Trophoblast cell (in vitro differentiated cells and primary cell): ENCODE measurements at regions not wholly inside any gene's neighbourhood (a gene's known extent, or its start where the extent isn't known, plus 50 kb on each side); places are given as distances from the start of the nearest gene placed in this dataset.
A peak's percentile ranks its signal among the peaks of the same experiment; 100 is the strongest.

Experiments
- DNase-seq, 2 donors: peaks; one replicate each; pipeline ENCODE4 v3.0.0-alpha.2; 2016
- H2AFZ ChIP-seq: 2 replicates; pipeline ENCODE4 v1.6.1; 2013; ENCODE audit warnings: low read length, moderate library complexity, mild to moderate bottlenecking; ENCODE audit not compliant: insufficient read depth, poor library complexity
- H2AK5ac ChIP-seq: 2 replicates; pipeline ENCODE4 v1.6.1; 2013; ENCODE audit warnings: mild to moderate bottlenecking, low read length
- H2BK120ac ChIP-seq: 2 replicates; pipeline ENCODE4 v1.6.1; 2013; ENCODE audit warnings: low read length, mild to moderate bottlenecking, moderate library complexity; ENCODE audit not compliant: insufficient read depth, poor library complexity
- H2BK12ac ChIP-seq: 2 replicates; pipeline ENCODE4 v1.6.1; 2013; ENCODE audit warnings: mild to moderate bottlenecking, low read length, moderate library complexity
- H2BK5ac ChIP-seq: 2 replicates; pipeline ENCODE4 v1.6.1; 2013; ENCODE audit warnings: low read length, low read depth, moderate library complexity, mild to moderate bottlenecking; ENCODE audit not compliant: poor library complexity
- H3K14ac ChIP-seq: 2 replicates; pipeline ENCODE4 v1.6.1; 2013; ENCODE audit warnings: mild to moderate bottlenecking, low read length
- H3K18ac ChIP-seq: 2 replicates; pipeline ENCODE4 v1.6.1; 2013; ENCODE audit warnings: mild to moderate bottlenecking, low read length
- H3K23ac ChIP-seq: 2 replicates; pipeline ENCODE4 v1.6.1; 2013; ENCODE audit warnings: low read length
- H3K27ac ChIP-seq: 2 replicates; pipeline ENCODE4 v1.5.1; 2013; ENCODE audit warnings: low read depth, mild to moderate bottlenecking, inconsistent platforms, low read length, moderate library complexity
- H3K27me3 ChIP-seq: 2 replicates; pipeline ENCODE4 v1.6.1; 2013; ENCODE audit warnings: inconsistent platforms, mild to moderate bottlenecking, low read length, moderate library complexity; ENCODE audit not compliant: insufficient read depth
- H3K36me3 ChIP-seq, 2 experiments: 1 replicate in 1 of 2; 2 replicates in 1 of 2; pipeline ENCODE4 v1.6.1; 2013; ENCODE audit warnings: low read length in 2 of 2, mild to moderate bottlenecking in 2 of 2, moderate library complexity in 1 of 2; ENCODE audit not compliant: insufficient read depth in 2 of 2, control insufficient read depth in 1 of 2
- H3K4ac ChIP-seq: 2 replicates; pipeline ENCODE4 v1.6.1; 2013; ENCODE audit warnings: low read depth, mild to moderate bottlenecking, low read length, moderate library complexity
- H3K4me1 ChIP-seq, 2 experiments: 1 replicate in 1 of 2; 2 replicates in 1 of 2; pipeline ENCODE4 v1.6.1; 2013; ENCODE audit warnings: low read length in 2 of 2, mild to moderate bottlenecking in 2 of 2, moderate library complexity in 1 of 2; ENCODE audit not compliant: insufficient read depth in 2 of 2, control insufficient read depth in 1 of 2
- H3K4me2 ChIP-seq: 2 replicates; pipeline ENCODE4 v1.6.1; 2013; ENCODE audit warnings: inconsistent platforms, mild to moderate bottlenecking, low read length, moderate library complexity
- H3K4me3 ChIP-seq: 2 replicates; pipeline ENCODE4 v1.5.1; 2013; ENCODE audit warnings: mild to moderate bottlenecking, low read depth, low read length, inconsistent platforms
- H3K79me1 ChIP-seq: one replicate; pipeline ENCODE4 v1.6.1; 2013; ENCODE audit warnings: low read length
- H3K79me2 ChIP-seq: 2 replicates; pipeline ENCODE4 v1.6.1; 2013; ENCODE audit warnings: low read length, mild to moderate bottlenecking; ENCODE audit not compliant: control insufficient read depth, insufficient read depth, poor library complexity
- H3K9ac ChIP-seq: 2 replicates; pipeline ENCODE4 v1.6.1; 2013; ENCODE audit warnings: mild to moderate bottlenecking, low read length
- H3K9me3 ChIP-seq: 2 replicates; pipeline ENCODE4 v1.6.1; 2013; ENCODE audit warnings: low read depth, mild to moderate bottlenecking, control low read depth, inconsistent platforms, low read length; ENCODE audit not compliant: insufficient read depth
- H4K12ac ChIP-seq: 2 replicates; pipeline ENCODE4 v1.6.1; 2013; ENCODE audit warnings: low read depth, mild to moderate bottlenecking, low read length, moderate library complexity
- H4K8ac ChIP-seq: 2 replicates; pipeline ENCODE4 v1.6.1; 2013; ENCODE audit warnings: low read depth, mild to moderate bottlenecking, low read length, moderate library complexity
- H4K91ac ChIP-seq: one replicate; pipeline ENCODE4 v1.6.1; 2013; ENCODE audit warnings: low read depth, mild to moderate bottlenecking, low read length, moderate library complexity
- WGBS: extraction: QIAGEN DNeasy Blood & Tissue Kit; methylation state at CpG from one replicate; pipeline ENCODE4 v1.1.7; 2013; ENCODE audit warnings: missing lambda C conversion rate; ENCODE audit not compliant: insufficient read length, insufficient coverage; ENCODE audit errors: extremely low coverage; 5-methylcytosine and 5-hydroxymethylcytosine counted together

GRCh38 chr4:121269001-121269400, 104.9 kb upstream of the TNIP3 start:
- Histone ChIP-seq H3K18ac (no peak overlapping the region), H4K12ac (no peak overlapping the region), H3K79me2 (no peaks in the 10 kb centered on the region), H3K79me1 (peaks cover 3% of the 10 kb centered on the region), H3K9ac (no peak overlapping the region), H2AK5ac (no peak overlapping the region), H3K36me3 (no peaks in the 10 kb centered on the region), H3K23ac (no peak overlapping the region), H3K9me3 (no peaks in the 10 kb centered on the region), H3K27ac (no peak overlapping the region), H3K4me2 (no peak overlapping the region), H3K27me3 (no peaks in the 10 kb centered on the region), H2BK12ac (no peak overlapping the region), H2AFZ (no peak overlapping the region), H4K91ac (no peak overlapping the region), H3K4me3 (no peak overlapping the region), H2BK120ac (no peak overlapping the region), H3K14ac (no peak overlapping the region), H2BK5ac (no peak overlapping the region), H3K4me1 (peaks cover 4 to 6% of the 10 kb centered on the region in 2 experiments), H3K4ac (no peak overlapping the region), H4K8ac (no peak overlapping the region)
- DNase-seq: peak in 1 of 2 donors; percentile 57
- no CpG with 5 or more reads among the region's 1 CpG for WGBS

GRCh38 chr4:121266982-121267381, 102.9 kb upstream of the TNIP3 start:
- H2BK12ac ChIP-seq: no peak overlapping the region
- no peak overlapping the region for H3K27ac ChIP-seq
- peak in 1 of 2 donors; percentile 33 for DNase-seq
- H2BK120ac ChIP-seq: no peak overlapping the region
- no peaks in the 10 kb centered on the region for H3K9me3 ChIP-seq
- no peak overlapping the region for H2AK5ac ChIP-seq
- no peaks in the 10 kb centered on the region for H3K79me2 ChIP-seq
- H3K4me3 ChIP-seq: no peak overlapping the region
- H2BK5ac ChIP-seq: no peak overlapping the region
- H3K9ac ChIP-seq: no peak overlapping the region
- peaks cover 4 to 6% of the 10 kb centered on the region in 2 experiments for H3K4me1 ChIP-seq
- no peak overlapping the region for H3K4me2 ChIP-seq
- H2AFZ ChIP-seq: no peak overlapping the region
- no peaks in the 10 kb centered on the region for H3K36me3 ChIP-seq
- H4K8ac ChIP-seq: no peak overlapping the region
- H3K18ac ChIP-seq: no peak overlapping the region
- no peak overlapping the region for H4K91ac ChIP-seq
- no peak overlapping the region for H3K23ac ChIP-seq
- no peak overlapping the region for H3K14ac ChIP-seq
- no peak overlapping the region for H4K12ac ChIP-seq
- no peaks in the 10 kb centered on the region for H3K27me3 ChIP-seq
- no CpG with 5 or more reads among the region's 3 CpGs for WGBS
- peaks cover 3% of the 10 kb centered on the region for H3K79me1 ChIP-seq
- H3K4ac ChIP-seq: no peak overlapping the region

GRCh38 chr4:121256887-121257466, 92.9 kb upstream of the TNIP3 start:
- no peak overlapping the region for H4K8ac ChIP-seq
- DNase-seq: no peak
- H3K27ac ChIP-seq: no peak overlapping the region

GRCh38 chr4:121255986-121256750, 92.0 kb upstream of the TNIP3 start:
- Histone ChIP-seq H3K79me1 (no peaks in the 10 kb centered on the region), H4K12ac (no peak overlapping the region), H3K79me2 (no peaks in the 10 kb centered on the region), H2BK5ac (no peak overlapping the region), H4K91ac (no peak overlapping the region), H3K23ac (no peak overlapping the region), H2AFZ (no peak overlapping the region), H3K9me3 (no peaks in the 10 kb centered on the region), H3K36me3 (no peaks in the 10 kb centered on the region), H3K14ac (no peak overlapping the region), H3K18ac (no peak overlapping the region), H4K8ac (no peak overlapping the region), H3K27me3 (no peaks in the 10 kb centered on the region), H2AK5ac (no peak overlapping the region), H2BK120ac (no peak overlapping the region), H3K4ac (no peak overlapping the region), H2BK12ac (no peak overlapping the region), H3K4me3 (no peak overlapping the region), H3K9ac (no peak overlapping the region), H3K27ac (no peak overlapping the region), H3K4me2 (no peak overlapping the region), H3K4me1 (no peaks in the 10 kb centered on the region)
- no peak for DNase-seq

More at GRCh38 chr4:121256887-121257466, 92.9 kb upstream of the TNIP3 start:
- Histone ChIP-seq H3K4me2 (no peak overlapping the region), H3K79me1 (no peaks in the 10 kb centered on the region), H2AK5ac (no peak overlapping the region), H2BK5ac (no peak overlapping the region), H2AFZ (no peak overlapping the region), H3K18ac (no peak overlapping the region), H3K4me1 (no peaks in the 10 kb centered on the region), H3K23ac (no peak overlapping the region), H3K14ac (no peak overlapping the region), H4K12ac (no peak overlapping the region), H4K91ac (no peak overlapping the region), H3K4ac (no peak overlapping the region), H3K9me3 (no peaks in the 10 kb centered on the region), H3K79me2 (no peaks in the 10 kb centered on the region), H2BK12ac (no peak overlapping the region), H3K4me3 (no peak overlapping the region), H3K9ac (no peak overlapping the region), H3K36me3 (no peaks in the 10 kb centered on the region), H3K27me3 (no peaks in the 10 kb centered on the region), H2BK120ac (no peak overlapping the region)
- WGBS: no CpG with 5 or more reads among the region's 3 CpGs
